T-cell (primary cell): ENCODE measurements at regions not wholly inside any gene's neighbourhood (a gene's known extent, or its start where the extent isn't known, plus 50 kb on each side); places are given as distances from the start of the nearest gene placed in this dataset.

ENCODE experiments used
- ATAC-seq, 4 experiments: fragments of 200-7000 bp in 3 of 4; fragments of 150-1000 bp in 1 of 4; cut with Tn5 transposase; replicated peaks in 1 of 4; 1 replicate in 3 of 4; 2 replicates in 1 of 4; pipeline ENCODE4 v1.10.0; 2021; ENCODE audit warnings: moderate library complexity in 3 of 4, mild to moderate bottlenecking in 2 of 4, moderate number of reproducible peaks in 1 of 4
- CTCF ChIA-PET, 2 donors: fragments of 300-600 bp; sonication (Branson Sonifier 250); formaldehyde crosslinking; loops; one replicate each; lab custom pipeline; 2022; ENCODE audit warnings: antibody characterized with exemption in 2 of 2; lab: Charles Lee
- POLR2A ChIA-PET, 2 donors: fragments of 300-600 bp; sonication (Branson Sonifier 250); formaldehyde crosslinking; loops; one replicate each; lab custom pipeline; 2022; ENCODE audit warnings: antibody characterized with exemption in 2 of 2; lab: Charles Lee
- DNase-seq, 35 experiments: peaks; one replicate each; pipeline versions ENCODE4 v3.0.0 to v3.0.0-alpha.2; 2013 to 2023
- H3K27ac ChIP-seq: one replicate; pipeline ENCODE4 v1.5.1; 2013; ENCODE audit warnings: low read length
- H3K27me3 ChIP-seq, 2 experiments: replicated peaks in 1 of 2; 1 replicate in 1 of 2; 2 replicates in 1 of 2; pipeline versions ENCODE4 v1.6.1 to v1.7.0; 2013; ENCODE audit warnings: low read length in 1 of 2, mixed read lengths in 1 of 2; ENCODE audit not compliant: control insufficient read depth in 2 of 2, insufficient read depth in 2 of 2; ENCODE audit errors: extremely low read depth in 1 of 2
- H3K36me3 ChIP-seq, 2 donors: 1 replicate in 1 of 2; 2 replicates in 1 of 2; pipeline versions ENCODE4 v1.6.1 to v1.7.0; 2013; ENCODE audit warnings: low read length in 1 of 2; ENCODE audit not compliant: control insufficient read depth in 2 of 2, insufficient read depth in 1 of 2; ENCODE audit errors: extremely low read depth in 1 of 2
- H3K4me1 ChIP-seq, 2 experiments: 1 replicate in 1 of 2; 2 replicates in 1 of 2; pipeline versions ENCODE4 v1.6.1 to v1.7.0; 2013; ENCODE audit warnings: low read length in 2 of 2, mixed read lengths in 1 of 2; ENCODE audit not compliant: insufficient read depth in 2 of 2, control insufficient read depth in 1 of 2; ENCODE audit errors: extremely low read depth in 1 of 2
- H3K4me3 ChIP-seq, 2 donors: 1 replicate in 1 of 2; 2 replicates in 1 of 2; pipeline versions ENCODE4 v1.5.1 to v1.7.0; 2013; ENCODE audit warnings: mild to moderate bottlenecking in 2 of 2, low read length in 1 of 2, moderate library complexity in 1 of 2; ENCODE audit not compliant: control insufficient read depth in 1 of 2; ENCODE audit errors: extremely low read depth in 1 of 2
- H3K9me3 ChIP-seq: 2 replicates; pipeline ENCODE4 v1.7.0; 2013
- H3K27ac Mint-ChIP-seq, 2 donors: one replicate each; pipeline ENCODE4 v1.8.0; 2020 to 2021; ENCODE audit warnings: mild to moderate bottlenecking in 2 of 2, mixed read lengths in 2 of 2
- H3K27me3 Mint-ChIP-seq, 2 donors: one replicate each; pipeline ENCODE4 v1.8.0; 2021 to 2022; ENCODE audit warnings: mixed read lengths in 2 of 2
- H3K36me3 Mint-ChIP-seq: one replicate; pipeline ENCODE4 v1.8.0; 2021; ENCODE audit warnings: mixed read lengths
- H3K4me1 Mint-ChIP-seq, 3 donors: one replicate each; pipeline ENCODE4 v1.8.0; 2020 to 2022; ENCODE audit warnings: mixed read lengths in 3 of 3, mild to moderate bottlenecking in 1 of 3
- H3K4me3 Mint-ChIP-seq, 3 donors: one replicate each; pipeline ENCODE4 v1.8.0; 2020 to 2022; ENCODE audit warnings: mild to moderate bottlenecking in 3 of 3, mixed read lengths in 3 of 3, moderate library complexity in 3 of 3
- H3K9me3 Mint-ChIP-seq, 3 donors: one replicate each; pipeline ENCODE4 v1.8.0; 2020 to 2022; ENCODE audit warnings: mixed read lengths in 3 of 3
- WGBS: methylation state at CpG from one replicate; pipeline ENCODE4 v1.1.5; 2013; ENCODE audit warnings: missing lambda C conversion rate; ENCODE audit not compliant: insufficient coverage; 5-methylcytosine and 5-hydroxymethylcytosine counted together

DNA sequence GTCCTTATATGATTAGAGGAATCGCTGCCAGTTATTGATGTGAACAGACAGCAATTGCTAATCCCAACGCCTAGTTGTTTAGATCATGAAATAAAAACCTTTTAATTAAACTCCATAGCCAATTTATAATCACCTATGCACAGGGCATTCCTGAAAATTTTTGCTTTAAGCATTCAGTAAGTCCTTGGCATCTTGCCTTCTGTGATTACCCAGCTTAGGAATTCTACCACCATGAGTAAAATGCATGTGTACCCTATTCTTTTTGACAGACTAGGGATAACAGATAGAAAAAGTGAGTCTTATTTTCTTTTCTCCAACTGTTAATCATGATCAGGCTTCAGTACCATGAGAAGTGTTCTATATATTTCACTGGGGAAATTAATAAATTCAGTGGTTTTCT is 995.3 kb upstream of the GRIA3 start:
- CTCF ChIA-PET: no interaction called here

GRCh38 chrX:122196343-122196742 is 987.7 kb upstream of the GRIA3 start:
- Mint-ChIP-seq H3K4me1 (no peaks in the 10 kb centered on the region), H3K27ac (no peak overlapping the region), H3K4me3 (no peak overlapping the region), H3K36me3 (no peaks in the 10 kb centered on the region), H3K27me3 (no peaks in the 10 kb centered on the region), H3K9me3 (no peaks in the 10 kb centered on the region)
- Histone ChIP-seq H3K27me3 (no peaks in the 10 kb centered on the region), H3K9me3 (no peaks in the 10 kb centered on the region), H3K27ac (no peak overlapping the region), H3K36me3 (no peaks in the 10 kb centered on the region), H3K4me1 (no peaks in the 10 kb centered on the region), H3K4me3 (no peak overlapping the region)
- POLR2A ChIA-PET: no interaction called here
- CTCF ChIA-PET: no interaction called here
- ATAC-seq (no peak), DNase-seq (no peak)
- 40% methylated on average over 1 of the region's 5 CpGs for WGBS

More for the DNA sequence above, 995.3 kb upstream of the GRIA3 start:
- Mint-ChIP-seq H3K27me3 (no peaks in the 10 kb centered on the region), H3K27ac (no peak overlapping the region), H3K9me3 (peaks cover 4 to 11% (median 6%) of the 10 kb centered on the region in 3 donors), H3K36me3 (no peaks in the 10 kb centered on the region), H3K4me1 (no peaks in the 10 kb centered on the region), H3K4me3 (no peak overlapping the region)
- no peaks in the 10 kb centered on the region for H3K36me3 ChIP-seq
- ATAC-seq (no peak), DNase-seq (no peak)
- H3K27me3 ChIP-seq: no peaks in the 10 kb centered on the region
- POLR2A ChIA-PET: no interaction called here
- H3K4me1 ChIP-seq: no peaks in the 10 kb centered on the region
- no peaks in the 10 kb centered on the region for H3K9me3 ChIP-seq
- no peak overlapping the region for H3K4me3 ChIP-seq
- no peak overlapping the region for H3K27ac ChIP-seq
- no CpG with 5 or more reads among the region's 2 CpGs for WGBS

- no peaks in the 10 kb centered on the region for H3K4me1 ChIP-seq
- no peaks in the 10 kb centered on the region for H3K36me3 Mint-ChIP-seq
- CTCF ChIA-PET: no interaction called here
- H3K4me3 ChIP-seq: no peak overlapping the region
- H3K4me3 Mint-ChIP-seq: no peak overlapping the region
- H3K27me3 ChIP-seq: no peaks in the 10 kb centered on the region
- H3K9me3 ChIP-seq: no peaks in the 10 kb centered on the region
- DNase-seq: no peak
- H3K9me3 Mint-ChIP-seq: no peaks in the 10 kb centered on the region
- H3K27ac ChIP-seq: no peak overlapping the region
- no peak for ATAC-seq
- no peaks in the 10 kb centered on the region for H3K4me1 Mint-ChIP-seq
- H3K27ac Mint-ChIP-seq: no peak overlapping the region
- H3K36me3 ChIP-seq: no peaks in the 10 kb centered on the region
- POLR2A ChIA-PET: no interaction called here
- 54% methylated on average over 2 of the region's 3 CpGs for WGBS
- peaks cover 0 to 4% of the 10 kb centered on the region in 2 donors for H3K27me3 Mint-ChIP-seq
Observed at GRCh38 chrX:122203399-122203798, 980.7 kb upstream of the GRIA3 start.

DNA sequence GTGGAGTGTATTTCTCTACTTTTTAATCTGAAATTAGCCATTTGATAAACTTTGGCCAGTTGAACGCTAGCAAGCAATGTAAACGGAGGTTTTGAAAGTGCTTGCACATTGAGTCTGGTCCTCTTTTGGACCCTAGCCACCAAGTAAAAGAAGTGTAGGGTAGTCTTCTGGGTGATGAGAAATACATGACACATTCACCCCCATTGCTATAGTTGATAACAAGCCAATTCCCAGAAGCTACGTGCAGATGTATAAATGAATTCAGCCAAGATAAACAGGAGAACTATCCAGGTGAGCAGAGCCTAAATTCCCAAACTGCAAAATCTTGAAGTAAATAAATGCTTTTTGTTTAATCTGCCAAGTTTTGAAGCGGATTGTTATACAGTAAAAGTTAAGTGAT is 965.4 kb upstream of the GRIA3 start:
- DNase-seq: no peak
- no peaks in the 10 kb centered on the region for H3K27me3 ChIP-seq
- Mint-ChIP-seq H3K4me3 (no peak overlapping the region), H3K36me3 (no peaks in the 10 kb centered on the region), H3K4me1 (no peaks in the 10 kb centered on the region), H3K27me3 (peaks cover 3 to 20% of the 10 kb centered on the region in 2 donors), H3K9me3 (no peaks in the 10 kb centered on the region), H3K27ac (no peak overlapping the region)
- no peak overlapping the region for H3K27ac ChIP-seq
- no peaks in the 10 kb centered on the region for H3K4me1 ChIP-seq
- CTCF ChIA-PET: no interaction called here
- H3K9me3 ChIP-seq: no peaks in the 10 kb centered on the region
- no peak for ATAC-seq
- H3K36me3 ChIP-seq: no peaks in the 10 kb centered on the region
- POLR2A ChIA-PET: no interaction called here
- no CpG with 5 or more reads among the region's 4 CpGs for WGBS
- no peak overlapping the region for H3K4me3 ChIP-seq

DNA sequence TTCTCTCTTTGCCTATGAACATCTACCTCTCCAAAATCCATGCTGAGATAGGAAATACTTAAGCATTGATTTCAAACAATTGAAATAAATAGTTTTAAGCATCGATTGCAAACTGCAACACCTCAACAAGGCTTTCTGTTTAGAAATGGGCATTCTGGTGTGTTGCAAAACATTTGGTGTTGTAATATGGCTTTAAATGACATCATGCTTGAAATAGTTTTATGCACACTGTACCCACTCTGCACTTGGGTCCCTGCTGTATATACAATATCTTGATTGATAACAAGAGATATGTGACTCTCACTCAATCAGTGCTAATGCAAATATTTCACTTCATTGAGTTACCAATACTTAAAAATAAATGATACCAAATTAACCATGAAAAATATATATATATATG is 964.9 kb upstream of the GRIA3 start:
- H3K27me3 Mint-ChIP-seq: peaks cover 3 to 20% of the 10 kb centered on the region in 2 donors
- ChIA-PET CTCF (no interaction called here), POLR2A (no interaction called here)
- no peak overlapping the region for H3K27ac Mint-ChIP-seq
- H3K4me1 ChIP-seq: no peaks in the 10 kb centered on the region
- no peaks in the 10 kb centered on the region for H3K9me3 Mint-ChIP-seq
- H3K9me3 ChIP-seq: no peaks in the 10 kb centered on the region
- no peak overlapping the region for H3K27ac ChIP-seq
- H3K36me3 ChIP-seq: no peaks in the 10 kb centered on the region
- H3K36me3 Mint-ChIP-seq: no peaks in the 10 kb centered on the region
- DNase-seq: no peak
- ATAC-seq: no peak
- no peaks in the 10 kb centered on the region for H3K27me3 ChIP-seq
- no peak overlapping the region for H3K4me3 ChIP-seq
- no peak overlapping the region for H3K4me3 Mint-ChIP-seq
- no peaks in the 10 kb centered on the region for H3K4me1 Mint-ChIP-seq
- WGBS: no CpG with 5 or more reads among the region's 1 CpG

- DNase-seq: no peak
- no peak for ATAC-seq
- Mint-ChIP-seq H3K36me3 (no peaks in the 10 kb centered on the region), H3K4me3 (no peak overlapping the region), H3K9me3 (no peaks in the 10 kb centered on the region), H3K27ac (no peak overlapping the region), H3K4me1 (no peaks in the 10 kb centered on the region), H3K27me3 (peaks cover 5 to 24% of the 10 kb centered on the region in 2 donors)
- Histone ChIP-seq H3K27me3 (no peaks in the 10 kb centered on the region), H3K27ac (no peak overlapping the region), H3K4me3 (no peak overlapping the region), H3K4me1 (no peaks in the 10 kb centered on the region), H3K9me3 (no peaks in the 10 kb centered on the region), H3K36me3 (no peaks in the 10 kb centered on the region)
- no CpG with 5 or more reads among the region's 3 CpGs for WGBS
- CTCF ChIA-PET: no interaction called here
- POLR2A ChIA-PET: no interaction called here
Observed at GRCh38 chrX:122219735-122220134, 964.3 kb upstream of the GRIA3 start.

DNA sequence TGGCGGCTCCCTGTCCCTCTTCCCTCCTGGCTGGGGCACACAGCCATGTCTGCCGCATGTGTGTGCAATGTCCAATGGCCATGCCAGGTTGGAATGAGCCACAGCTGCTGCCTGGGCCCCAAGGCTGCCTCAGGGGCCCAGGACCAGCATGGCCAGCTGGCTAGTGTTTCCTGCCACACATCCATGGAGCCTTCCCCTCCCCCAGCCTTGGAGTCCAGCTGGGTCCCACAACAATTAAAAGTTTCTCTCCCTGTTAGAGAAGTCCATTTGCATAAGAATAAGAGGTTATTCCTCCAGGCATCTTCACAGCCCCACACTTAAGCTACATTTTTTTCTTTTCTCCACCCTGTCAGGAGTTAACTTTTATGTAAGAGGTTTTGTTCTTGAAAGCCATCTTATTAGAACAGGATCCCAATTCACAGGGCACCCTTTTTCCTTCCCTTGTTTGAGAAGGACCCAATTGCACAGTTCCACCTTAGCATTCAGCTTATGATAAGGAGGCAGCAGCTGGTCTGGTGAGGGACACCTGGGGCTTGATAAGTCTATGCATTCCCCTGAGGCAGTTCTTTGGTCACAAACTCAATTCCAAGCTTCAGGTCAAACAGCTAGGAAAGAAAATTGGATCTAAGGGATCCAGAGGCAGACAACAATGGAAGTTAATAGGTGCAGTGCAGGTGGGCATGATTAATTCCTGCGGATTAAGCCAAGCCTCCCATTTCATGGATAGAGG is 963.3 kb upstream of the GRIA3 start:
- Mint-ChIP-seq H3K27ac (no peak overlapping the region), H3K9me3 (peaks cover 0 to 8% (median 5%) of the 10 kb centered on the region in 3 donors), H3K36me3 (no peaks in the 10 kb centered on the region), H3K27me3 (peaks cover 8 to 33% of the 10 kb centered on the region in 2 donors), H3K4me3 (no peak overlapping the region), H3K4me1 (no peaks in the 10 kb centered on the region)
- CTCF ChIA-PET: no interaction called here
- Histone ChIP-seq H3K36me3 (no peaks in the 10 kb centered on the region), H3K4me1 (no peaks in the 10 kb centered on the region), H3K27me3 (no peaks in the 10 kb centered on the region), H3K4me3 (no peak overlapping the region), H3K9me3 (no peaks in the 10 kb centered on the region), H3K27ac (no peak overlapping the region)
- no peak for DNase-seq
- ATAC-seq: no peak
- POLR2A ChIA-PET: no interaction called here
- WGBS: 100% methylated on average over 1 of the region's 3 CpGs
